Endothelial cell of umbilical vein (primary cell): ENCODE measurements at regions not wholly inside any gene's neighbourhood (a gene's known extent, or its start where the extent isn't known, plus 50 kb on each side); places are given as distances from the start of the nearest gene placed in this dataset.

Experiments
- BruUV-seq: library from RNA; stranded (reverse); fragments of 400-500 nt; replicated peaks from 2 replicates; lab custom pipeline; 2021; lab: Mats Ljungman, UMichigan
- CTCF ChIA-PET: fragments of 300-600, 350-600 bp; sonication (Branson Sonifier 250); formaldehyde crosslinking; loops from one replicate; lab custom pipeline; 2021; ENCODE audit warnings: antibody characterized with exemption, inconsistent platforms; lab: Charles Lee
- POLR2A ChIA-PET: fragments of 300-600, 350-600 bp; sonication (Branson Sonifier 250); formaldehyde crosslinking; loops from one replicate; lab custom pipeline; 2021; ENCODE audit warnings: antibody characterized with exemption, inconsistent platforms; lab: Charles Lee
- DNase-seq: peaks from one replicate; pipeline ENCODE4 v3.0.0-alpha.2; 2011; ENCODE audit warnings: low read depth, low spot score
- FAIRE-seq: peaks from 2 replicates; lab custom pipeline; 2011; peaks lifted over from hg19 to GRCh38; lab: Jason Lieb, UNC
- H2AFZ ChIP-seq: 2 replicates; pipeline ENCODE4 v1.6.0; 2012; ENCODE audit warnings: low read depth, low read length, control low read depth, inconsistent platforms
- H3K27ac ChIP-seq: 2 replicates; pipeline ENCODE4 v1.5.1; 2011; ENCODE audit warnings: low read depth, mild to moderate bottlenecking, control low read depth, low read length, moderate library complexity; ENCODE audit not compliant: insufficient read depth
- H3K27me3 ChIP-seq, 2 experiments: 2 replicates each; pipeline versions ENCODE4 v1.6.0 to v1.6.1; 2011; ENCODE audit warnings: low read length in 2 of 2, mixed read lengths in 1 of 2; ENCODE audit not compliant: control insufficient read depth in 2 of 2, insufficient read depth in 2 of 2
- H3K36me3 ChIP-seq, 2 experiments: 2 replicates in 1 of 2; 3 replicates in 1 of 2; pipeline ENCODE4 v1.5.1; 2011; ENCODE audit warnings: low read length in 2 of 2, mild to moderate bottlenecking in 1 of 2, moderate library complexity in 1 of 2; ENCODE audit not compliant: control insufficient read depth in 2 of 2, insufficient read depth in 2 of 2; ENCODE audit errors: extremely low read depth in 1 of 2
- H3K4me1 ChIP-seq: 3 replicates; pipeline ENCODE4 v1.5.1; 2011; ENCODE audit warnings: mild to moderate bottlenecking, low read length; ENCODE audit not compliant: control insufficient read depth, insufficient read depth; ENCODE audit errors: extremely low read depth
- H3K4me2 ChIP-seq: 2 replicates; pipeline ENCODE4 v1.6.1; 2011; ENCODE audit warnings: low read length, control low read depth, mixed read lengths; ENCODE audit not compliant: insufficient read depth
- H3K4me3 ChIP-seq, 3 experiments: fragments of 200-600 bp in 1 of 3; sonication (generic), shearing (Covaris generic) in 1 of 3; replicated peaks in 1 of 3; 2 replicates each; pipeline ENCODE4 v1.5.1; 2011 to 2016; ENCODE audit warnings: control low read depth in 3 of 3, low read length in 3 of 3, mild to moderate bottlenecking in 2 of 3, inconsistent platforms in 1 of 3, low read depth in 1 of 3, moderate library complexity in 1 of 3; ENCODE audit not compliant: insufficient read depth in 1 of 3
- H3K79me2 ChIP-seq: 2 replicates; pipeline ENCODE4 v1.6.0; 2012; ENCODE audit warnings: low read length, inconsistent platforms; ENCODE audit not compliant: control insufficient read depth, insufficient read depth
- H3K9ac ChIP-seq: replicated peaks from 2 replicates; pipeline ENCODE3; 2011; ENCODE audit warnings: low read length, control low read depth; ENCODE audit not compliant: insufficient read depth; ENCODE audit errors: extremely low read depth
- H3K9me1 ChIP-seq: replicated peaks from 3 replicates; pipeline ENCODE4 v1.6.0; 2011; ENCODE audit warnings: mild to moderate bottlenecking, low read length; ENCODE audit not compliant: control insufficient read depth, insufficient read depth; ENCODE audit errors: extremely low read depth
- H3K9me3 ChIP-seq: replicated peaks from 2 replicates; pipeline ENCODE4 v1.5.1; 2012; ENCODE audit warnings: low read length, inconsistent platforms; ENCODE audit not compliant: control insufficient read depth, insufficient read depth
- H4K20me1 ChIP-seq: replicated peaks from 2 replicates; pipeline ENCODE3; 2011; ENCODE audit warnings: mild to moderate bottlenecking, low read length; ENCODE audit not compliant: control insufficient read depth, insufficient read depth; ENCODE audit errors: extremely low read depth
- CTCF ChIP-seq, 2 donors: IDR thresholded peaks; 1 replicate in 1 of 2; 2 replicates in 1 of 2; pipeline ENCODE4 v1.5.1; 2011; ENCODE audit warnings: low read length in 2 of 2, mild to moderate bottlenecking in 2 of 2, moderate library complexity in 2 of 2, control low read depth in 1 of 2, inconsistent platforms in 1 of 2, low read depth in 1 of 2; ENCODE audit not compliant: insufficient read depth in 1 of 2; ENCODE audit errors: extremely low read depth in 1 of 2
- EZH2 ChIP-seq: IDR thresholded peaks from 2 replicates; pipeline ENCODE4 v1.6.1; 2012; ENCODE audit warnings: borderline replicate concordance, low read depth, mild to moderate bottlenecking, moderate library complexity, low read length, inconsistent platforms; ENCODE audit not compliant: severe bottlenecking
- FOS ChIP-seq: IDR thresholded peaks from 2 replicates; pipeline ENCODE4 v1.6.1; 2011; ENCODE audit warnings: mild to moderate bottlenecking, low read length, moderate library complexity, borderline replicate concordance; ENCODE audit not compliant: insufficient read depth
- GATA2 ChIP-seq: IDR thresholded peaks from 2 replicates; pipeline ENCODE4 v1.7.0; 2011; ENCODE audit warnings: low read depth, mild to moderate bottlenecking, moderate library complexity, mixed read lengths, low read length; ENCODE audit not compliant: insufficient read length, insufficient read depth
- JUN ChIP-seq: IDR thresholded peaks from 2 replicates; pipeline ENCODE4 v1.6.1; 2011; ENCODE audit warnings: borderline replicate concordance, low read depth; ENCODE audit not compliant: insufficient read length, insufficient read depth
- MAX ChIP-seq: IDR thresholded peaks from 2 replicates; pipeline ENCODE4 v1.6.1; 2011; ENCODE audit not compliant: insufficient read depth, insufficient read length
- MYC ChIP-seq: IDR thresholded peaks from one replicate; pipeline ENCODE4 v1.6.1; 2011; ENCODE audit warnings: mild to moderate bottlenecking, low read depth, low read length
- POLR2A ChIP-seq: IDR thresholded peaks from 2 replicates; pipeline ENCODE4 v1.6.1; 2012; ENCODE audit warnings: low read depth, mild to moderate bottlenecking, control low read depth, low read length
- POLR2AphosphoS5 ChIP-seq: IDR thresholded peaks from 2 replicates; pipeline ENCODE4 v1.6.1; 2012; ENCODE audit warnings: low read depth, mild to moderate bottlenecking, control low read depth, low read length, moderate library complexity; ENCODE audit not compliant: insufficient read depth
- dilution Hi-C: fragments of 300-500 bp; cut with MboI; formaldehyde crosslinking; loops from one replicate; pipeline ENCODE4 v1.15.0; 2019; ENCODE audit warnings: low sequenced_read_pairs; ENCODE audit not compliant: extremely low pct_ligation_motif_present
- intact Hi-C: fragments of 100-400 bp; cut with micrococcal nuclease; formaldehyde crosslinking; loops from one replicate; pipeline ENCODE4 v1.10.0; 2022

GRCh38 chr1:175845985-175846384 lies 102.6 kb upstream of the TNR start:
- Histone ChIP-seq H2AFZ (no peak overlapping the region), H3K4me2 (no peak overlapping the region), H3K4me3 (no peak overlapping the region), H3K27ac (no peak overlapping the region), H3K36me3 (no peaks in the 10 kb centered on the region), H4K20me1 (no peaks in the 10 kb centered on the region), H3K79me2 (no peaks in the 10 kb centered on the region), H3K9me3 (no peaks in the 10 kb centered on the region), H3K4me1 (no peaks in the 10 kb centered on the region), H3K9ac (no peak overlapping the region), H3K27me3 (peaks cover 2 to 4% of the 10 kb centered on the region in 2 experiments), H3K9me1 (no peaks in the 10 kb centered on the region)
- BruUV-seq: no TSS peak
- intact Hi-C loops: no loop called here
- DNase-seq: no peak
- dilution Hi-C loops: no loop called here
- POLR2A ChIA-PET: no interaction called here
- CTCF ChIA-PET: interaction anchor here (1.2 kb wide), 2 partner anchors 472 to 694 kb away, joined by 3 to 6 read pairs; no protein-coding TSS in a partner anchor
- TF ChIP-seq GATA2: no peak
- TF ChIP-seq EZH2: no peak
- TF ChIP-seq FOS: no peak
- TF ChIP-seq MYC: no peak
- no peak for TF ChIP-seq JUN
- no peak for TF ChIP-seq POLR2AphosphoS5
- TF ChIP-seq POLR2A: no peak
- no peak for TF ChIP-seq CTCF (IDR thresholded peaks at IDR 0.05; ENCODE audit: extremely low read depth in 1 of 2, insufficient read depth in 1 of 2, low read depth in 1 of 2, low read length in 2 of 2)
- TF ChIP-seq MAX: no peak
- FAIRE-seq: no peak
